Endothelial cell of umbilical vein (primary cell): ENCODE measurements at regions not wholly inside any gene's neighbourhood (a gene's known extent, or its start where the extent isn't known, plus 50 kb on each side); places are given as distances from the start of the nearest gene placed in this dataset.

ENCODE experiments used
- EZH2 ChIP-seq: IDR thresholded peaks from 2 replicates; pipeline ENCODE4 v1.6.1; 2012; ENCODE audit warnings: borderline replicate concordance, low read depth, mild to moderate bottlenecking, moderate library complexity, low read length, inconsistent platforms; ENCODE audit not compliant: severe bottlenecking
- MAX ChIP-seq: IDR thresholded peaks from 2 replicates; pipeline ENCODE4 v1.6.1; 2011; ENCODE audit not compliant: insufficient read depth, insufficient read length
- POLR2A ChIP-seq: IDR thresholded peaks from 2 replicates; pipeline ENCODE4 v1.6.1; 2012; ENCODE audit warnings: low read depth, mild to moderate bottlenecking, control low read depth, low read length
- TF ChIP-seq, protein P1 (sequence below), 2 donors: IDR thresholded peaks; 1 replicate in 1 of 2; 2 replicates in 1 of 2; pipeline ENCODE4 v1.5.1; 2011; ENCODE audit warnings: low read length in 2 of 2, mild to moderate bottlenecking in 2 of 2, moderate library complexity in 2 of 2, control low read depth in 1 of 2, inconsistent platforms in 1 of 2, low read depth in 1 of 2; ENCODE audit not compliant: insufficient read depth in 1 of 2; ENCODE audit errors: extremely low read depth in 1 of 2

GRCh38 chr4:14769993-14770392 lies 232.3 kb upstream of the CPEB2 start:
- TF ChIP-seq, protein P1, sequence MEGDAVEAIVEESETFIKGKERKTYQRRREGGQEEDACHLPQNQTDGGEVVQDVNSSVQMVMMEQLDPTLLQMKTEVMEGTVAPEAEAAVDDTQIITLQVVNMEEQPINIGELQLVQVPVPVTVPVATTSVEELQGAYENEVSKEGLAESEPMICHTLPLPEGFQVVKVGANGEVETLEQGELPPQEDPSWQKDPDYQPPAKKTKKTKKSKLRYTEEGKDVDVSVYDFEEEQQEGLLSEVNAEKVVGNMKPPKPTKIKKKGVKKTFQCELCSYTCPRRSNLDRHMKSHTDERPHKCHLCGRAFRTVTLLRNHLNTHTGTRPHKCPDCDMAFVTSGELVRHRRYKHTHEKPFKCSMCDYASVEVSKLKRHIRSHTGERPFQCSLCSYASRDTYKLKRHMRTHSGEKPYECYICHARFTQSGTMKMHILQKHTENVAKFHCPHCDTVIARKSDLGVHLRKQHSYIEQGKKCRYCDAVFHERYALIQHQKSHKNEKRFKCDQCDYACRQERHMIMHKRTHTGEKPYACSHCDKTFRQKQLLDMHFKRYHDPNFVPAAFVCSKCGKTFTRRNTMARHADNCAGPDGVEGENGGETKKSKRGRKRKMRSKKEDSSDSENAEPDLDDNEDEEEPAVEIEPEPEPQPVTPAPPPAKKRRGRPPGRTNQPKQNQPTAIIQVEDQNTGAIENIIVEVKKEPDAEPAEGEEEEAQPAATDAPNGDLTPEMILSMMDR (IDR thresholded peaks at IDR 0.05; ENCODE audit: extremely low read depth in 1 of 2, insufficient read depth in 1 of 2, low read depth in 1 of 2, low read length in 2 of 2), result no peak
- TF ChIP-seq EZH2, result no peak
- no peak for TF ChIP-seq MAX
- no peak for TF ChIP-seq POLR2A
